ACC112 (cell line): ENCODE measurements at regions not wholly inside any gene's neighbourhood (a gene's known extent, or its start where the extent isn't known, plus 50 kb on each side); places are given as distances from the start of the nearest gene placed in this dataset.

Experiments used
- H2AFZ ChIP-seq: fragments of 200-600 bp; sonication (generic); one replicate; pipeline ENCODE4 v1.6.0; 2017; ENCODE audit warnings: antibody characterized with exemption, low read length; ENCODE audit not compliant: unreplicated experiment
- H3K27ac ChIP-seq: fragments of 200-600 bp; sonication (generic); 2 replicates; pipeline ENCODE4 v1.5.1; 2014; ENCODE audit warnings: low read depth, mild to moderate bottlenecking, antibody characterized with exemption, low read length, moderate library complexity
- H3K27me3 ChIP-seq: fragments of 200-600 bp; sonication (generic); 2 replicates; pipeline ENCODE4 v1.6.1; 2014; ENCODE audit warnings: mild to moderate bottlenecking, antibody characterized with exemption, low read length, moderate library complexity, mixed read lengths; ENCODE audit not compliant: insufficient read depth
- H3K36me3 ChIP-seq: fragments of 200-600 bp; sonication (generic); 2 replicates; pipeline ENCODE4 v1.6.1; 2016; ENCODE audit warnings: mild to moderate bottlenecking, antibody characterized with exemption, low read length, moderate library complexity, mixed read lengths; ENCODE audit not compliant: insufficient read depth
- H3K4me1 ChIP-seq: fragments of 200-600 bp; sonication (generic); one replicate; pipeline ENCODE4 v1.6.1; 2016; ENCODE audit warnings: low read length, mixed read lengths; ENCODE audit not compliant: insufficient read depth, unreplicated experiment, control insufficient read depth
- H3K4me3 ChIP-seq: fragments of 200-600 bp; sonication (generic); 2 replicates; pipeline ENCODE4 v1.5.1; 2014; ENCODE audit warnings: mild to moderate bottlenecking, low read depth, low read length
- H3K79me2 ChIP-seq: fragments of 200-600 bp; sonication (generic); one replicate; pipeline ENCODE4 v1.6.0; 2016; ENCODE audit warnings: low read length; ENCODE audit not compliant: control insufficient read depth, unreplicated experiment, insufficient read depth

DNA sequence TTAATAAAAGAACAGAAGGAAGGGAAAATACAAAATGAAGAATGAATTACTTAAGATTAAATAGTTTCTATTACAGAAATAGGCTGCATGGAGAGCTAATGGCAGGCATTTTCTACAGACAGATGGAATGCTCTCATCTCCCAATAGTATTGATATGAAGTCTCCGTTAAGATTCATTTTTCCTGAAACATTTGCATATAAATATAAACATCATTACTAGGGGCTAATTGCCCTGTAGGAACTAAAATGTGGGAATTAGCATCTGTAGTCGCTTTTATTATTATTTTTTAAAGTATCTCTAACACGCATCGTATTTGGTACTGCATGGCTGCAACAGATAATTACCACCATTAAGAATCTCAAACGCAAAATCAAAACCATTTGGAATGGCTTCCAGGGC, 2275.5 kb downstream of the MAT2B start:
- Histone ChIP-seq H3K36me3 (no peaks in the 10 kb centered on the region), H3K27ac (no peak overlapping the region), H3K27me3 (no peaks in the 10 kb centered on the region), H3K79me2 (no peaks in the 10 kb centered on the region), H3K4me1 (no peaks in the 10 kb centered on the region), H3K4me3 (no peak overlapping the region), H2AFZ (no peak overlapping the region)

DNA sequence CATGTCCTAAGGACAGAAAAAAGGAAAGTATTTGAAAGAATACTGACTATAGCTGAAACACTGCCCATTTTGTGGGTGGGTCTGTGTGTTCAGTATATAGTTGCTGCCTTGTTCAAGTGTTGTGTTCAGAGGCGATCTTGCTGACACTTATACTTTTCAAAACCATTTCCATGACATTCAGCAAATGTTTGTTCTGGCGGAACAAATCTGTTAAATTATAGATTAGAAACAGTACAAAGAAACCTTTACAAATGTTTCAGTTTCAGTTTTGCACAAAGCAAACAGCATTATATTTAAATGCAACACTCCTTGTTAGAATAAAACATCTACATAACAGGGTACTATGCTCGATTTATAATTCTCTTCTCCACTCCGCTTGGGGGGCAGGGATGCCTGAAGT, 2276.3 kb downstream of the MAT2B start:
- Histone ChIP-seq H3K79me2 (no peaks in the 10 kb centered on the region), H3K27me3 (no peaks in the 10 kb centered on the region), H3K4me3 (no peak overlapping the region), H3K36me3 (no peaks in the 10 kb centered on the region), H2AFZ (no peak overlapping the region), H3K27ac (no peak overlapping the region), H3K4me1 (no peaks in the 10 kb centered on the region)

DNA sequence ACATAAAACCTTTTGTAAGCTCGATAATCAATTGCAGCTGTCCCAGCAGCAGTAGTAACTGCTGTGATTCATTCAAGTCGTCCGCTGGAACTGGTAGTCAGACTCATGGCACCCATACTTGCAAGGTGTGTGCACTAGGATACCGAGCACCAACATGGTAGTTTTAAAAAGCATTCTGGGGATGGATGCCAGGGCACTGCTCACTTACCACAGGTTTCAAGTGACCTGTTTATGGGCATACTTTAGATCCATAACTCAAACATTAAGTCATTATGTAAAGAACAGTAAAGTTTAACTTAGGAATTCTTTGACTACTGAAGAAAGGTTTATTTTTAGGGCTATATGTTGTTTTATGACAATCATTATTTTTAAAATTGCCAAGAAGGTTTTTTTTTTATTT, 2277.6 kb downstream of the MAT2B start:
- no peaks in the 10 kb centered on the region for H3K27me3 ChIP-seq
- no peak overlapping the region for H2AFZ ChIP-seq
- H3K36me3 ChIP-seq = no peaks in the 10 kb centered on the region
- H3K4me1 ChIP-seq = no peaks in the 10 kb centered on the region
- no peak overlapping the region for H3K27ac ChIP-seq
- H3K4me3 ChIP-seq = no peak overlapping the region
- H3K79me2 ChIP-seq = no peaks in the 10 kb centered on the region

DNA sequence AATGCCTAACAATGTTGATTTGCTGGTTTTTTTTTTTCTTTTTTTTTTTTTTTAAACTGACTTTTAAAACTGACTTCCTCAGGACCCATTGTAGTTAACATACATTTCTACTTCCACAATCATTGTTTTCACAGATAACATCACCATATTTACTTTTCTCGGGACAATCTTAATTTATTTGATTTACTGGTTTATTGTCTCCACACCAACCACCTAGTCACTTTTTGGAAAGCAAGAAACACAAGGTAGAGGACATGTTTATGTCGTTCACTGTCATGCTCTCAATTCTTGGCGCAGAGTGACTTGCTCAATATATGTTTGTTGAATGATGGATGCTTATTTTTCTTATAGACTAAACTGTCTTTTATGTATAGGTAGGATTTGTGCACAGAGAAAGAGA, 2280.7 kb downstream of the MAT2B start:
- no peak overlapping the region for H3K27ac ChIP-seq
- no peaks in the 10 kb centered on the region for H3K79me2 ChIP-seq
- H3K4me1 ChIP-seq = no peaks in the 10 kb centered on the region
- H2AFZ ChIP-seq = no peak overlapping the region
- no peaks in the 10 kb centered on the region for H3K27me3 ChIP-seq
- no peak overlapping the region for H3K4me3 ChIP-seq
- no peaks in the 10 kb centered on the region for H3K36me3 ChIP-seq

DNA sequence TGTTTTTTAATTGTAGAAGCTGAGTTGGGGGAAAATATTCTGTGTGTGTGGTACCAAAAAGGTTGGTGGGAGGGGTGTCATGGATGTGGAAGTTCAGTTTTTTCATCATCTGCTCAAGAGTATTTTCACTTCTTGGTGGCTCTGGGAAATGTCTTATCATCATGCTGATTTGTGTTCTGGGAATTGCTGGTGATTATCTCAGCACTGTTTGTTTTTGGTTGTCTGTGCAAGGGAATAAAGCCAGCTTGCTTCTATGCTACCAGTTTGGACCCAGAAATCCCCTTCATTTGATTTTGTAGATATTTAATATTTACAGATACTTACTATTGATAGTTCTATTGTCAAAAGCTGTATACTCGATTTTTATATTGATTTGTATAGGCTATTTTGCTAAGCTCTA, 2289.7 kb downstream of the MAT2B start:
- Histone ChIP-seq H3K79me2 (no peaks in the 10 kb centered on the region), H3K27ac (no peak overlapping the region), H3K4me1 (no peaks in the 10 kb centered on the region), H3K4me3 (no peak overlapping the region), H3K27me3 (no peaks in the 10 kb centered on the region), H2AFZ (no peak overlapping the region), H3K36me3 (no peaks in the 10 kb centered on the region)

DNA sequence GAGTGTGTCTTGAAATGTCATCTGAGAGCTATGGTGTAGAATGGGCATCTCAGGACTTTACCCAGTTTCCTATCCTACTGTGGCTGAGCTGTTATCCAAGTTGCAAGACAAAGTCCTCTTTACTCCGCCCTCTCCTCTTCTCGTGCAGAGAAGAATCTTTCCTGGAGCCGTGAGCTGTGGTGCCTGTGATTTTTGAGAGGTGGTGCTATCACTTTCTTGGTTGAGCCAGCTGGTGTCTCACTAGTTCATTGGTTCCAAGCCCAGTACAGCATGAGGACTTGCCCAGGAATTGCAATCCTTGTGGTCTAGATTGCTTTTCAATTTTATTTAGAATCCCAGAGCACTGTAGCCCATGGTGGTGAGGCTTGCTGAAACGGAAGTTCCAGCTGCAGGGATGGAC, 2300.3 kb downstream of the MAT2B start:
- H3K27me3 ChIP-seq = no peaks in the 10 kb centered on the region
- no peak overlapping the region for H3K4me3 ChIP-seq
- no peak overlapping the region for H2AFZ ChIP-seq
- H3K4me1 ChIP-seq = no peaks in the 10 kb centered on the region
- H3K36me3 ChIP-seq = no peaks in the 10 kb centered on the region
- H3K27ac ChIP-seq = no peak overlapping the region
- no peaks in the 10 kb centered on the region for H3K79me2 ChIP-seq

DNA sequence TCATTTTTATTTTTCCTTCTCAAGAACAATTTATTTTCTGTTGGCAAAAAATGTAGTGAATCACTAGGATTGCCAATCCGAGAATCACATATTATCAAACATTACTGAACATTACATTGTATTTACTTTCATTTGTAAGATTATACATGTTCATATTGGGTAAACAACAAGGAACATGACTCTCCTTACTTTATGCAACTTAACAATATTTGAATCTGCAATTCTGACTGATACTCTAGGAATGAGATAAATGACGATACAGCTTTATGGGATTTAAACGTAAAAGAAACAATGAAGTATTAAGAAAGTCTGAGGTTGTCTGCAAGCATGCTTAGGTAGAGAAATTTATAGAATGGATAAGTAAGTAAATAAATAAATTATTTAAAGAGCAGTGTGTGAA, 2302.9 kb downstream of the MAT2B start:
- Histone ChIP-seq H3K27me3 (no peaks in the 10 kb centered on the region), H3K4me1 (no peaks in the 10 kb centered on the region), H3K36me3 (no peaks in the 10 kb centered on the region), H3K79me2 (no peaks in the 10 kb centered on the region), H3K27ac (no peak overlapping the region), H3K4me3 (no peak overlapping the region), H2AFZ (no peak overlapping the region)

DNA sequence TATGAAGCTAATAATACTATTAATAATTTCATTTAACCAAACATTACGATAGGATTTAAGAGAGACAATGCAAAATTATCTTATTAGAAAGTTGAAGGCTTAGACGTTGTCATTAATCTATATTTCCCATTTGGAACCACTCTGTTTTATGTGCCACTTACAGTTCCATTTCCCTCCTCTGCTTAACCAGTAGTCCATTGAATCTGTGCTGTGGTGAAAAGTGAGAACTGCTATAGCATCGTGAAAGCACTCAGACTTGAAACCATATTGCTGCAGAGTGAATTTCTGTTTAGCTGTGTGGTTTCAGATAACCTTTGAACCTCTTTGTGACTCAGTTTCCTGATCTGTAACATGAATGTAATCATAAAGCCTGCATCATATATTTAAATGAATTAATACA, 2304.5 kb downstream of the MAT2B start:
- no peaks in the 10 kb centered on the region for H3K79me2 ChIP-seq
- H2AFZ ChIP-seq = no peak overlapping the region
- H3K27ac ChIP-seq = no peak overlapping the region
- no peaks in the 10 kb centered on the region for H3K36me3 ChIP-seq
- no peaks in the 10 kb centered on the region for H3K27me3 ChIP-seq
- H3K4me3 ChIP-seq = no peak overlapping the region
- H3K4me1 ChIP-seq = no peaks in the 10 kb centered on the region

DNA sequence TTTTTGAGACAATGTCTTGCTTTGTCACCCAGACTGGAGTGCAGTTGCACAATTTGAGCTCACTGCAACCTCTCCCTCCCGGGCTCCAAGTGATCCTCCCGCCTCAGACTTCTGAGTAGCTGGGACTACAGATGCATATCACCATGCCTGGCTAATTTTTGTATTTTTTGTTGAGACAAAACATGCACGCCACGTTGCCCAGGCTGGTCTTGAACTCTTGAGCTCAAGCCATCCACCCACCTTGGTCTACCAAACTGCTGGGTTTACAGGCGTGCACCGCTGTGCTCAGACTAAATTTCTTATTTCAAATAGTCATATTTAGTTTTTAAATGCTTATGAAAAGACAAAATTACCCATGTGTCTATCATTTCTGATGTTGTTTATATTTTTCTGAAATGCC, 2324.1 kb downstream of the MAT2B start:
- no peak overlapping the region for H2AFZ ChIP-seq
- H3K79me2 ChIP-seq = no peaks in the 10 kb centered on the region
- H3K36me3 ChIP-seq = no peaks in the 10 kb centered on the region
- no peak overlapping the region for H3K27ac ChIP-seq
- no peaks in the 10 kb centered on the region for H3K4me1 ChIP-seq
- no peak overlapping the region for H3K4me3 ChIP-seq
- no peaks in the 10 kb centered on the region for H3K27me3 ChIP-seq

DNA sequence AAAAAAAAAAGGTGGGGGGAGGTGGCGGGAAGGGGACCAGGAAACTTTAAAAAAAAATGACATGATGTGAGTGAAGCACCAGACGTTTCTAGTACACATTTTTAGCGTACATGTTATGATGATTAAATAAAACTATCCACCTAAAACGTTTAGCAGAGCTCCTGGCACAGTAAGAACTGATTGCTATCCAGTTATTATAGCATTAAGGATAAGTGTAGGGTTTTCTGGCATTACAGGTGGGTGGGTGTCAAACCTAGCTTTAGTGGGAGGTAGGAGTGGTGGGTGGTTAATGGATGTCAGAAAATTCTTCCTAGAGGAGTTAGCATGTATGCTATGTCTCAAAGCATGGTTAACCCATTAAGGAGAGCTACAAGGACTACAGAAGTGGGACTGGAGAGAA, 2329.5 kb downstream of the MAT2B start:
- Histone ChIP-seq H3K79me2 (no peaks in the 10 kb centered on the region), H3K27ac (no peak overlapping the region), H2AFZ (no peak overlapping the region), H3K4me1 (no peaks in the 10 kb centered on the region), H3K4me3 (no peak overlapping the region), H3K27me3 (no peaks in the 10 kb centered on the region), H3K36me3 (no peaks in the 10 kb centered on the region)

DNA sequence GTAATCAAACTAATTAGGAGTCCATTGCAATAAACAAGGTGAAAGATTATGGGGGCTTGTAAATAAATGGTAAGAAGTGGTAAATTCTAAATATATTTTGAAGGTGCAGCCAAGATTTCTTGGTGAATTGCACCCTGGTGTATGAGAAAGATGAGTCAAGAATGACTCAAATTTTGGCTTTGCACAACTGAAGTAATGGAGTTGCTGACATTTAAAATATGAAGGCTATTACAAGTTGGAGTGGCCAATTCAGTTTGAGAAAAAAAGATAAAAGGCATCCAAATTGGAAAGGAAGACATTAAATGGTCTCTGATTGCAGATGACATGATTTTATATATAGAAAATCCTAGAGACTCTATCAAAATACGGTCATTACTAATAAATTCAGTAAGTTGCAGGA, 2330.6 kb downstream of the MAT2B start:
- Histone ChIP-seq H3K27me3 (no peaks in the 10 kb centered on the region), H2AFZ (no peak overlapping the region), H3K4me1 (no peaks in the 10 kb centered on the region)

DNA sequence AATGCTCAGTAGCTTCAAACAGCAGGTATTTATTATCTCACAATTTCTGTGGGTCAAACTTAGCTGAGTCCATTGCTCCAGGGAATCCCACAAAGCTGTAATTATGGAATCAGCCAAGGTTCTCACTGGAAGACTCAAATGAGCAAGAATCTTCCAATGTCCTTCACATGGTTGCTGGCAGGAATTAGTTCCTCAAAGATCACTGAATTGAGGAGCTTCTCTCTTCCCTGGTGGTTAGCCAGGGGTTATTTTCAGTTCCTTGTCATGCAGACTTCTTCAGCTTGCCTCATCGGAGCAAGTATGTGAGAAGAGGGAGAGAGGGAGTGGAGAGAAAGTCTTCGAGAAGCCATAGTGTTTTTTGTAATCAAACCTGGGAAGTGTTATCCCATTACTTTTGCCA, 2331.9 kb downstream of the MAT2B start:
- no peak overlapping the region for H3K27ac ChIP-seq
- H3K4me3 ChIP-seq = no peak overlapping the region
- no peaks in the 10 kb centered on the region for H3K27me3 ChIP-seq
- no peaks in the 10 kb centered on the region for H3K79me2 ChIP-seq
- no peaks in the 10 kb centered on the region for H3K4me1 ChIP-seq
- no peak overlapping the region for H2AFZ ChIP-seq
- H3K36me3 ChIP-seq = no peaks in the 10 kb centered on the region

More for the DNA sequence above, 2330.6 kb downstream of the MAT2B start:
- Histone ChIP-seq H3K27ac (no peak overlapping the region), H3K79me2 (no peaks in the 10 kb centered on the region), H3K36me3 (no peaks in the 10 kb centered on the region), H3K4me3 (no peak overlapping the region)
